ENCODE measurements at regions not wholly inside any gene's neighbourhood (a gene's known extent, or its start where the extent isn't known, plus 50 kb on each side); places are given as distances from the start of the nearest gene placed in this dataset.
A peak's percentile ranks its signal among the peaks of the same experiment; 100 is the strongest.

GRCh38 chr14:54329082-54329695 lies 67.6 kb upstream of the CDKN3 start:
- Histone ChIP-seq H3K9me1 (ENCODE audit: insufficient read depth, low read length) (no peaks in the 10 kb centered on the region), H4K91ac (ENCODE audit: insufficient read depth, low read depth, low read length) (no peak overlapping the region), H2AFZ (replicated peaks; ENCODE audit: low read length, poor library complexity) (peak overlapping the region; percentile 0), H3K9me3 (ENCODE audit: control insufficient read depth, insufficient read depth, low read length) (no peaks in the 10 kb centered on the region), H3K4me3 (ENCODE audit: insufficient read depth, low read depth, low read length) (no peak overlapping the region), H2BK20ac (ENCODE audit: low read depth, low read length) (no peak overlapping the region), H4K8ac (ENCODE audit: low read depth in 2 of 2, low read length in 2 of 2) (no peak overlapping the region; a peak in 1 of 4 replicates), H4K5ac (ENCODE audit: low read depth, low read length) (no peak overlapping the region), H3K23ac (ENCODE audit: low read depth, low read length) (no peak overlapping the region), H3K18ac (ENCODE audit: low read depth, low read length) (no peak overlapping the region), H3K27ac (ENCODE audit: insufficient read depth, low read length) (no peak overlapping the region), H3K79me1 (ENCODE audit: low read depth in 1 of 2, low read length in 2 of 2) (no peaks in the 10 kb centered on the region), H3K36me3 (ENCODE audit: control insufficient read depth, insufficient read depth, low read length) (no peaks in the 10 kb centered on the region), H2AK9ac (replicated peaks; ENCODE audit: low read depth, low read length, poor library complexity) (no peak overlapping the region), H4K20me1 (ENCODE audit: insufficient read depth, low read length) (no peaks in the 10 kb centered on the region), H2BK15ac (ENCODE audit: low read depth, low read length) (no peak overlapping the region), H3K9ac (ENCODE audit: low read depth, low read length) (no peak overlapping the region), H3K56ac (ENCODE audit: extremely low read depth, insufficient read depth, low read length) (no peak overlapping the region), H3K14ac (replicated peaks; ENCODE audit: low read depth, low read length) (no peak overlapping the region), H3K4me1 (ENCODE audit: control insufficient read depth, insufficient read depth, low read length) (no peaks in the 10 kb centered on the region), H2BK5ac (ENCODE audit: low read depth, low read length, poor library complexity, severe bottlenecking) (no peak overlapping the region), H3K4ac (ENCODE audit: low read depth, low read length) (no peak overlapping the region), H2AK5ac (ENCODE audit: low read depth, low read length) (no peak overlapping the region), H2BK120ac (ENCODE audit: low read depth, low read length) (no peak overlapping the region), H3K27me3 (ENCODE audit: control insufficient read depth, insufficient read depth, low read length) (peaks cover 12% of the 10 kb centered on the region), H3K4me2 (ENCODE audit: low read depth, low read length) (peak overlapping the region; percentile 30; the same call in 1 of the 2 replicates)
- intact Hi-C loops (cut with micrococcal nuclease) (loop anchor here (1.0 to 5.0 kb wide), 3 partner anchors 154 to 432 kb away; no protein-coding TSS in a partner anchor), dilution Hi-C loops (cut with HindIII; ENCODE audit: low sequenced_read_pairs, unreplicated experiment) (no loop called here), in situ Hi-C loops (cut with MboI; ENCODE audit: low sequenced_read_pairs) (loop anchor here (25.0 kb wide), 1 partner anchor 892 kb away; no protein-coding TSS in a partner anchor)
- CTCF ChIA-PET: interaction anchor here (0.6 to 1.4 kb wide), 19 partner anchors 8 to 1022 kb away, joined by 3 to 12 read pairs (median 4); partner anchors contain the start of gene BMP4
- WGBS, 2 experiments (ENCODE audit: extremely low coverage in 2 of 2, insufficient read length in 1 of 2): 32% methylated on average over 5 of the region's 11 CpGs; no CpG with 5 or more reads in 1 of the 2 experiments
- no TSS peak for BruUV-seq (replicated peaks)
- POLR2A ChIA-PET (ENCODE audit: unreplicated experiment): no interaction called here
- TF ChIP-seq CEBPB (IDR thresholded peaks at IDR 0.05; ENCODE audit: low read depth, low read length): no peak
- TF ChIP-seq SMC3 (IDR thresholded peaks at IDR 0.05; ENCODE audit: low read depth, low read length): peak; percentile 76
- peak; percentile 79 for TF ChIP-seq CTCF (conservative IDR thresholded peaks at IDR 0.05; ENCODE audit: low read depth, low read length)
- peak; percentile 86 for TF ChIP-seq RAD21 (IDR thresholded peaks at IDR 0.05; ENCODE audit: low read length)
- no peak for TF ChIP-seq USF2 (IDR thresholded peaks at IDR 0.05; ENCODE audit: low read depth, low read length)
- no peak for TF ChIP-seq MAZ (IDR thresholded peaks at IDR 0.05; ENCODE audit: borderline replicate concordance, low read depth, low read length)
- no peak for TF ChIP-seq FOS (IDR thresholded peaks at IDR 0.05; ENCODE audit: low read depth, low read length)
- ATAC-seq (ENCODE audit: low read depth) (peak; percentile 99), DNase-seq (peak; percentile 61)
